C4-2B (cell line): ENCODE measurements at regions not wholly inside any gene's neighbourhood (a gene's known extent, or its start where the extent isn't known, plus 50 kb on each side); places are given as distances from the start of the nearest gene placed in this dataset.

Source experiments
- H3K27ac ChIP-seq: fragments of 450-650 bp; 2 replicates; pipeline ENCODE4 v1.5.1; 2017
- CTCF ChIP-seq: fragments of 450-650 bp; conservative IDR thresholded peaks from 2 replicates; pipeline ENCODE4 v1.5.1; 2017; ENCODE audit warnings: mild to moderate bottlenecking
- ZFX ChIP-seq: fragments of 450-650 bp; IDR thresholded peaks from 2 replicates; pipeline ENCODE4 v1.6.1; 2017

- TF ChIP-seq ZFX = no peak
- no peak for TF ChIP-seq CTCF
- no peak overlapping the region for H3K27ac ChIP-seq
Measured at GRCh38 chr18:56517761-56518160, 120.6 kb downstream of the TXNL1 start.

GRCh38 chr18:56517196-56517595 lies 121.2 kb downstream of the TXNL1 start:
- TF ChIP-seq CTCF (no peak), ZFX (no peak)

GRCh38 chr18:56516789-56517188 lies 121.6 kb downstream of the TXNL1 start:
- no peak for TF ChIP-seq CTCF
- no peak for TF ChIP-seq ZFX

More at GRCh38 chr18:56517196-56517595, 121.2 kb downstream of the TXNL1 start:
- no peak overlapping the region for H3K27ac ChIP-seq

GRCh38 chr18:56515522-56515921 lies 122.9 kb downstream of the TXNL1 start:
- no peak overlapping the region for H3K27ac ChIP-seq
- TF ChIP-seq ZFX = no peak
- TF ChIP-seq CTCF = no peak

More at GRCh38 chr18:56516789-56517188, 121.6 kb downstream of the TXNL1 start:
- H3K27ac ChIP-seq = no peak overlapping the region

- TF ChIP-seq ZFX (no peak), CTCF (no peak)
- H3K27ac ChIP-seq = no peak overlapping the region
Measured at GRCh38 chr18:56511996-56512395, 126.4 kb downstream of the TXNL1 start.

GRCh38 chr18:56510108-56510507 lies 128.3 kb downstream of the TXNL1 start:
- H3K27ac ChIP-seq = no peak overlapping the region
- no peak for TF ChIP-seq ZFX

GRCh38 chr18:56509656-56510055 lies 128.7 kb downstream of the TXNL1 start:
- no peak overlapping the region for H3K27ac ChIP-seq
- no peak for TF ChIP-seq ZFX
- no peak for TF ChIP-seq CTCF

GRCh38 chr18:56508370-56509036 lies 129.9 kb downstream of the TXNL1 start:
- no peak overlapping the region for H3K27ac ChIP-seq
- TF ChIP-seq CTCF = no peak
- TF ChIP-seq ZFX = no peak
